K562 (cell line): ENCODE measurements at regions not wholly inside any gene's neighbourhood (a gene's known extent, or its start where the extent isn't known, plus 50 kb on each side); places are given as distances from the start of the nearest gene placed in this dataset.

Experiments
- ATAC-seq: fragments of 200-7000 bp; cut with Tn5 transposase; 3 replicates; pipeline ENCODE4 v1.9.1; 2020; ENCODE audit warnings: moderate library complexity
- BruUV-seq: library from RNA; stranded (reverse); fragments of 400-500 nt; replicated peaks from 2 replicates; lab custom pipeline; 2021; lab: Mats Ljungman, UMichigan
- CTCF ChIA-PET: fragments of 300-600 bp; formaldehyde crosslinking; extraction: SDS; loops from one replicate; lab custom pipeline; 2021; ENCODE audit warnings: low intra/inter-chr PET ratio; lab: Yijun Ruan, JAX
- POLR2A ChIA-PET: fragments of 300-600, 350-650 bp; sonication (Branson Sonifier 250); formaldehyde crosslinking; extraction: SDS; loops from one replicate; lab custom pipeline; 2021; ENCODE audit warnings: antibody characterized with exemption, inconsistent platforms; lab: Yijun Ruan, JAX
- DNase-seq, 4 experiments: peaks; one replicate each; pipeline versions ENCODE4 v3.0.0 to v3.0.0-alpha.2; 2011 to 2018; ENCODE audit warnings: low spot score in 3 of 4, mixed read lengths in 3 of 4; ENCODE audit errors: extremely low read depth in 1 of 4
- FAIRE-seq: peaks from 2 replicates; lab custom pipeline; 2011; peaks lifted over from hg19 to GRCh38; lab: Jason Lieb, UNC
- H2AFZ ChIP-seq: 2 replicates; pipeline ENCODE4 v1.6.0; 2011; ENCODE audit warnings: low read depth, low read length, control low read depth, inconsistent platforms
- H3K27ac ChIP-seq: fragments of 200-600 bp; 3 replicates; pipeline ENCODE4 v1.8.0; 2011; ENCODE audit warnings: low read depth, mild to moderate bottlenecking, control low read depth, inconsistent platforms, low read length, moderate library complexity, mixed read lengths; ENCODE audit errors: extremely low read depth
- H3K27me3 ChIP-seq, 2 experiments: fragments of 300-600 bp in 1 of 2; 2 replicates in 1 of 2; 3 replicates in 1 of 2; pipeline versions ENCODE4 v1.6.0 to v1.8.0; 2011; ENCODE audit warnings: inconsistent platforms in 2 of 2, low read length in 2 of 2, mild to moderate bottlenecking in 1 of 2, mixed read lengths in 1 of 2, moderate library complexity in 1 of 2; ENCODE audit not compliant: control insufficient read depth in 2 of 2, insufficient read depth in 2 of 2
- H3K36me3 ChIP-seq: fragments of 300-600 bp; 3 replicates; pipeline ENCODE4 v1.8.0; 2011; ENCODE audit warnings: mild to moderate bottlenecking, low read length, inconsistent platforms; ENCODE audit not compliant: control insufficient read depth, insufficient read depth
- H3K4me1 ChIP-seq, 2 experiments: fragments of 200-600 bp in 1 of 2; replicated peaks in 1 of 2; 2 replicates in 1 of 2; 3 replicates in 1 of 2; pipeline versions ENCODE4 v1.5.1 to v1.8.0; 2011; ENCODE audit warnings: inconsistent platforms in 2 of 2, low read length in 2 of 2, mild to moderate bottlenecking in 1 of 2, mixed read lengths in 1 of 2, moderate library complexity in 1 of 2; ENCODE audit not compliant: control insufficient read depth in 2 of 2, insufficient read depth in 2 of 2
- H3K4me2 ChIP-seq: 2 replicates; pipeline ENCODE4 v1.6.1; 2011; ENCODE audit warnings: low read length, control low read depth, inconsistent platforms, mixed read lengths; ENCODE audit not compliant: insufficient read depth
- H3K4me3 ChIP-seq: fragments of 200-600 bp; sonication (generic), shearing (Covaris generic); 2 replicates; pipeline ENCODE4 v1.5.1; 2016; ENCODE audit warnings: control low read depth, inconsistent platforms
- H3K79me2 ChIP-seq: fragments of 200-600 bp; 3 replicates; pipeline ENCODE4 v1.8.0; 2011; ENCODE audit warnings: low read length, inconsistent platforms; ENCODE audit not compliant: control insufficient read depth, insufficient read depth
- H3K9ac ChIP-seq, 2 experiments: 2 replicates each; pipeline versions ENCODE4 v1.6.0 to v1.6.1; 2011; ENCODE audit warnings: low read depth in 2 of 2, low read length in 2 of 2, control low read depth in 1 of 2, inconsistent platforms in 1 of 2, mild to moderate bottlenecking in 1 of 2, mixed read lengths in 1 of 2; ENCODE audit not compliant: insufficient read depth in 1 of 2
- H3K9me1 ChIP-seq: one replicate; pipeline ENCODE4 v1.6.0; 2011; ENCODE audit warnings: inconsistent platforms, mild to moderate bottlenecking, low read length, moderate library complexity; ENCODE audit not compliant: control insufficient read depth, insufficient read depth
- H3K9me3 ChIP-seq: replicated peaks from 2 replicates; pipeline ENCODE4 v1.5.1; 2011; ENCODE audit warnings: low read depth, low read length, inconsistent platforms; ENCODE audit not compliant: control insufficient read depth, insufficient read depth
- H4K20me1 ChIP-seq: replicated peaks from 2 replicates; pipeline ENCODE4 v1.6.1; 2011; ENCODE audit warnings: low read length, inconsistent platforms, mixed read lengths; ENCODE audit not compliant: control insufficient read depth, insufficient read depth
- C11orf30 ChIP-seq: fragments of 450-650 bp; IDR thresholded peaks from 2 replicates; pipeline ENCODE4 v1.6.1; 2016; ENCODE audit warnings: low read depth, mild to moderate bottlenecking
- GTF2F1 ChIP-seq: IDR thresholded peaks from 2 replicates; pipeline ENCODE4 v1.6.1; 2011; ENCODE audit warnings: low read depth, low read length, improper control_type of control experiment
- NCOA4 ChIP-seq: fragments of 450-650 bp; IDR thresholded peaks from 2 replicates; pipeline ENCODE4 v1.6.1; 2018; ENCODE audit warnings: mild to moderate bottlenecking; ENCODE audit not compliant: partially characterized antibody
- NFYB ChIP-seq: IDR thresholded peaks from 2 replicates; pipeline ENCODE4 v1.6.1; 2011; ENCODE audit warnings: mild to moderate bottlenecking, moderate library complexity; ENCODE audit not compliant: insufficient read length; ENCODE audit errors: extremely low read depth
- RCOR1 ChIP-seq, 2 experiments: IDR thresholded peaks; 2 replicates each; pipeline ENCODE4 v1.6.1; 2012; ENCODE audit warnings: low read depth in 2 of 2, low read length in 2 of 2, borderline replicate concordance in 1 of 2, improper control_type of control experiment in 1 of 2
- SMARCE1 ChIP-seq: fragments of 450-650 bp; IDR thresholded peaks from 2 replicates; pipeline ENCODE4 v1.7.1; 2016; ENCODE audit warnings: mild to moderate bottlenecking
- WGBS: fragments of 100-300 bp; shearing (Covaris generic); methylation state at CpG from one replicate; pipeline ENCODE4 v1.1.6; 2016; ENCODE audit warnings: low coverage, mixed read lengths; ENCODE audit not compliant: insufficient coverage; ENCODE audit errors: missing lambda C conversion rate; 5-methylcytosine and 5-hydroxymethylcytosine counted together
- in situ Hi-C: fragments of 300-500 bp; cut with MboI; formaldehyde crosslinking; loops from 4 replicates; pipeline ENCODE4 v1.15.0; 2018; ENCODE audit warnings: inconsistent platforms, mixed read lengths
- intact Hi-C: fragments of 100-400 bp; cut with micrococcal nuclease; formaldehyde crosslinking; loops from 2 replicates; pipeline ENCODE4 v1.14.2; 2022
- TF ChIP-seq, protein P1 (sequence below), 2 experiments: IDR thresholded peaks; 2 replicates each; pipeline ENCODE4 v1.6.1; 2012; ENCODE audit warnings: improper control_type of control experiment in 2 of 2, low read depth in 2 of 2, low read length in 2 of 2, borderline replicate concordance in 1 of 2
- TF ChIP-seq, protein P2 (sequence below): IDR thresholded peaks from 2 replicates; pipeline ENCODE4 v1.6.1; 2014; ENCODE audit warnings: antibody characterized with exemption
- TF ChIP-seq, protein P3 (sequence below): IDR thresholded peaks from 2 replicates; pipeline ENCODE4 v1.6.1; 2011; ENCODE audit warnings: borderline replicate concordance, low read depth, mild to moderate bottlenecking, moderate library complexity, low read length; ENCODE audit not compliant: insufficient read depth, poor library complexity, severe bottlenecking

DNA sequence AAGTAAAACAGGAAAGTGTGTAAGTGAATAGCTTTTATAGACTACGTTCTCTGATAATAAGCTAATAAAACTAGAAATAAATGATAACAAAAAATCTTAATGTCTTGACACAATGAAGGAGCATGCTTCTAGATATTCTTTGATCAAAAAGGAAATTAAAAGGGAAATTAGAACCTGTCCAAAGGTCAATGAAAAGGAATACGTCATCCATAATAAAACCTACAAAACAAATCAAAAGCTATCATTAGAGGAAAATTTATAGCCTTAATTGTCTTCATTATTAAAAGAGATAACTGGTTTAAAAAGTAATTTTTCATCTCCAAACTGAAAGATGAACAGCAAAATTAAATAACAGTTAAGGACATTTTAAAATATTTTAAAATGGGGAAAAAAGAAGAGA, 196.3 kb upstream of the BTBD3 start (continued):
- TF ChIP-seq, protein P1, sequence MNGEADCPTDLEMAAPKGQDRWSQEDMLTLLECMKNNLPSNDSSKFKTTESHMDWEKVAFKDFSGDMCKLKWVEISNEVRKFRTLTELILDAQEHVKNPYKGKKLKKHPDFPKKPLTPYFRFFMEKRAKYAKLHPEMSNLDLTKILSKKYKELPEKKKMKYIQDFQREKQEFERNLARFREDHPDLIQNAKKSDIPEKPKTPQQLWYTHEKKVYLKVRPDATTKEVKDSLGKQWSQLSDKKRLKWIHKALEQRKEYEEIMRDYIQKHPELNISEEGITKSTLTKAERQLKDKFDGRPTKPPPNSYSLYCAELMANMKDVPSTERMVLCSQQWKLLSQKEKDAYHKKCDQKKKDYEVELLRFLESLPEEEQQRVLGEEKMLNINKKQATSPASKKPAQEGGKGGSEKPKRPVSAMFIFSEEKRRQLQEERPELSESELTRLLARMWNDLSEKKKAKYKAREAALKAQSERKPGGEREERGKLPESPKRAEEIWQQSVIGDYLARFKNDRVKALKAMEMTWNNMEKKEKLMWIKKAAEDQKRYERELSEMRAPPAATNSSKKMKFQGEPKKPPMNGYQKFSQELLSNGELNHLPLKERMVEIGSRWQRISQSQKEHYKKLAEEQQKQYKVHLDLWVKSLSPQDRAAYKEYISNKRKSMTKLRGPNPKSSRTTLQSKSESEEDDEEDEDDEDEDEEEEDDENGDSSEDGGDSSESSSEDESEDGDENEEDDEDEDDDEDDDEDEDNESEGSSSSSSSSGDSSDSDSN (IDR thresholded peaks at IDR 0.05; ENCODE audit: borderline replicate concordance in 1 of 2, low read depth in 2 of 2, low read length in 2 of 2): no peak
- TF ChIP-seq, protein P2, sequence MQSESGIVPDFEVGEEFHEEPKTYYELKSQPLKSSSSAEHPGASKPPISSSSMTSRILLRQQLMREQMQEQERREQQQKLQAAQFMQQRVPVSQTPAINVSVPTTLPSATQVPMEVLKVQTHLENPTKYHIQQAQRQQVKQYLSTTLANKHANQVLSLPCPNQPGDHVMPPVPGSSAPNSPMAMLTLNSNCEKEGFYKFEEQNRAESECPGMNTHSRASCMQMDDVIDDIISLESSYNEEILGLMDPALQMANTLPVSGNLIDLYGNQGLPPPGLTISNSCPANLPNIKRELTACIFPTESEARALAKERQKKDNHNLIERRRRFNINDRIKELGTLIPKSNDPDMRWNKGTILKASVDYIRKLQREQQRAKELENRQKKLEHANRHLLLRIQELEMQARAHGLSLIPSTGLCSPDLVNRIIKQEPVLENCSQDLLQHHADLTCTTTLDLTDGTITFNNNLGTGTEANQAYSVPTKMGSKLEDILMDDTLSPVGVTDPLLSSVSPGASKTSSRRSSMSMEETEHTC: no peak
- TF ChIP-seq NCOA4 (no peak), GTF2F1 (no peak)

- Histone ChIP-seq H3K27ac (no peak overlapping the region), H3K36me3 (no peaks in the 10 kb centered on the region), H3K9me1 (no peaks in the 10 kb centered on the region), H2AFZ (no peak overlapping the region), H4K20me1 (no peaks in the 10 kb centered on the region), H3K27me3 (no peaks in the 10 kb centered on the region), H3K9ac (no peak overlapping the region), H3K4me1 (no peaks in the 10 kb centered on the region), H3K79me2 (no peaks in the 10 kb centered on the region), H3K4me2 (no peak overlapping the region), H3K9me3 (no peaks in the 10 kb centered on the region), H3K4me3 (no peak overlapping the region)
- FAIRE-seq (no peak), DNase-seq (no peak), ATAC-seq (no peak)
- TF ChIP-seq, protein P3, sequence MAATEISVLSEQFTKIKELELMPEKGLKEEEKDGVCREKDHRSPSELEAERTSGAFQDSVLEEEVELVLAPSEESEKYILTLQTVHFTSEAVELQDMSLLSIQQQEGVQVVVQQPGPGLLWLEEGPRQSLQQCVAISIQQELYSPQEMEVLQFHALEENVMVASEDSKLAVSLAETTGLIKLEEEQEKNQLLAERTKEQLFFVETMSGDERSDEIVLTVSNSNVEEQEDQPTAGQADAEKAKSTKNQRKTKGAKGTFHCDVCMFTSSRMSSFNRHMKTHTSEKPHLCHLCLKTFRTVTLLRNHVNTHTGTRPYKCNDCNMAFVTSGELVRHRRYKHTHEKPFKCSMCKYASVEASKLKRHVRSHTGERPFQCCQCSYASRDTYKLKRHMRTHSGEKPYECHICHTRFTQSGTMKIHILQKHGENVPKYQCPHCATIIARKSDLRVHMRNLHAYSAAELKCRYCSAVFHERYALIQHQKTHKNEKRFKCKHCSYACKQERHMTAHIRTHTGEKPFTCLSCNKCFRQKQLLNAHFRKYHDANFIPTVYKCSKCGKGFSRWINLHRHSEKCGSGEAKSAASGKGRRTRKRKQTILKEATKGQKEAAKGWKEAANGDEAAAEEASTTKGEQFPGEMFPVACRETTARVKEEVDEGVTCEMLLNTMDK: no peak
- no peak for TF ChIP-seq NFYB
- TF ChIP-seq GTF2F1: no peak
- no peak for TF ChIP-seq C11orf30
- TF ChIP-seq RCOR1 (IDR thresholded peaks at IDR 0.05; ENCODE audit: borderline replicate concordance in 1 of 2, low read depth in 2 of 2, low read length in 2 of 2): no peak
- no peak for TF ChIP-seq SMARCE1
- in situ Hi-C loops: no loop called here
- BruUV-seq: no TSS peak
- POLR2A ChIA-PET: no interaction called here
- intact Hi-C loops: no loop called here
- CTCF ChIA-PET: no interaction called here
- 0% methylated on average over 3 of the region's 3 CpGs for WGBS
Measured at GRCh38 chr20:11724097-11724496, 193.6 kb upstream of the BTBD3 start.
